CD8-positive, alpha-beta memory T cell (primary cell): ENCODE measurements at regions not wholly inside any gene's neighbourhood (a gene's known extent, or its start where the extent isn't known, plus 50 kb on each side); places are given as distances from the start of the nearest gene placed in this dataset.

Experiments
- CTCF ChIA-PET: fragments of 350-600 bp; sonication (Branson Sonifier 250); formaldehyde crosslinking; loops from one replicate; lab custom pipeline; 2021; ENCODE audit warnings: antibody characterized with exemption; lab: Charles Lee
- POLR2A ChIA-PET: fragments of 350-600 bp; sonication (Branson Sonifier 250); formaldehyde crosslinking; loops from one replicate; lab custom pipeline; 2021; ENCODE audit warnings: antibody characterized with exemption; lab: Charles Lee
- DNase-seq, 5 donors: peaks; one replicate each; pipeline versions ENCODE4 v3.0.0 to v3.0.0-alpha.2; 2020 to 2022; ENCODE audit warnings: mixed read lengths in 1 of 5
- H3K27ac ChIP-seq: one replicate; pipeline ENCODE4 v1.7.0; 2013; ENCODE audit warnings: low read depth, mild to moderate bottlenecking, low read length, moderate library complexity
- H3K27me3 ChIP-seq: 2 replicates; pipeline ENCODE4 v1.7.0; 2013; ENCODE audit warnings: low read length, mild to moderate bottlenecking; ENCODE audit not compliant: insufficient read depth, poor library complexity, severe bottlenecking
- H3K36me3 ChIP-seq: 2 replicates; pipeline ENCODE4 v1.7.0; 2013; ENCODE audit warnings: mild to moderate bottlenecking, low read length, moderate library complexity; ENCODE audit not compliant: insufficient read depth
- H3K4me1 ChIP-seq: 2 replicates; pipeline ENCODE4 v1.7.0; 2013; ENCODE audit warnings: mild to moderate bottlenecking, low read length, moderate library complexity; ENCODE audit not compliant: insufficient read depth
- H3K4me3 ChIP-seq: 2 replicates; pipeline ENCODE4 v1.7.0; 2013; ENCODE audit warnings: mild to moderate bottlenecking, low read length
- H3K9me3 ChIP-seq: 2 replicates; pipeline ENCODE4 v1.7.0; 2013; ENCODE audit warnings: mild to moderate bottlenecking, low read length
- H3K27ac Mint-ChIP-seq, 8 donors: one replicate each; pipeline ENCODE4 v1.8.0; 2020 to 2021; ENCODE audit warnings: mixed read lengths in 8 of 8, mild to moderate bottlenecking in 6 of 8, inconsistent platforms in 3 of 8, moderate library complexity in 3 of 8
- H3K27me3 Mint-ChIP-seq, 2 donors: one replicate each; pipeline ENCODE4 v1.8.0; 2020 to 2021; ENCODE audit warnings: mixed read lengths in 2 of 2, mild to moderate bottlenecking in 1 of 2, moderate library complexity in 1 of 2
- H3K36me3 Mint-ChIP-seq, 3 donors: one replicate each; pipeline ENCODE4 v1.8.0; 2020 to 2021; ENCODE audit warnings: mixed read lengths in 3 of 3, inconsistent platforms in 1 of 3, mild to moderate bottlenecking in 1 of 3
- H3K4me1 Mint-ChIP-seq, 3 donors: one replicate each; pipeline ENCODE4 v1.8.0; 2020 to 2021; ENCODE audit warnings: mixed read lengths in 3 of 3, inconsistent platforms in 1 of 3, mild to moderate bottlenecking in 1 of 3
- H3K4me3 Mint-ChIP-seq, 7 donors: one replicate each; pipeline ENCODE4 v1.8.0; 2020 to 2021; ENCODE audit warnings: mixed read lengths in 7 of 7, mild to moderate bottlenecking in 6 of 7, moderate library complexity in 4 of 7, inconsistent platforms in 2 of 7
- H3K9me3 Mint-ChIP-seq, 5 donors: one replicate each; pipeline ENCODE4 v1.8.0; 2020 to 2022; ENCODE audit warnings: mixed read lengths in 5 of 5, mild to moderate bottlenecking in 3 of 5, moderate library complexity in 2 of 5, inconsistent platforms in 1 of 5

- H3K27me3 ChIP-seq = no peaks in the 10 kb centered on the region
- DNase-seq = no peak
- ChIA-PET CTCF (no interaction called here), POLR2A (no interaction called here)
- Mint-ChIP-seq H3K27me3 (no peaks in the 10 kb centered on the region), H3K27ac (no peak overlapping the region), H3K4me3 (no peak overlapping the region), H3K9me3 (peaks cover 6 to 33% (median 17%) of the 10 kb centered on the region in 5 donors), H3K36me3 (no peaks in the 10 kb centered on the region), H3K4me1 (no peaks in the 10 kb centered on the region)
- H3K4me1 ChIP-seq = no peaks in the 10 kb centered on the region
- no peak overlapping the region for H3K4me3 ChIP-seq
- H3K36me3 ChIP-seq = no peaks in the 10 kb centered on the region
- H3K9me3 ChIP-seq = no peaks in the 10 kb centered on the region
- no peak overlapping the region for H3K27ac ChIP-seq
These were observed 1435.7 kb downstream of the LRRC4C start for GRCh38 chr11:40023724-40024123.

GRCh38 chr11:40010011-40010410 lies 1449.4 kb downstream of the LRRC4C start:
- Mint-ChIP-seq H3K9me3 (peaks cover 4 to 24% (median 12%) of the 10 kb centered on the region in 5 donors), H3K4me3 (no peak overlapping the region), H3K4me1 (no peaks in the 10 kb centered on the region), H3K36me3 (no peaks in the 10 kb centered on the region), H3K27ac (no peak overlapping the region), H3K27me3 (peaks cover 0 to 3% of the 10 kb centered on the region in 2 donors)
- ChIA-PET CTCF (no interaction called here), POLR2A (no interaction called here)
- no peak for DNase-seq
- Histone ChIP-seq H3K36me3 (no peaks in the 10 kb centered on the region), H3K27me3 (no peaks in the 10 kb centered on the region), H3K4me1 (no peaks in the 10 kb centered on the region), H3K27ac (no peak overlapping the region), H3K9me3 (peaks cover 3% of the 10 kb centered on the region), H3K4me3 (no peak overlapping the region)

GRCh38 chr11:39992551-39992950 lies 1466.9 kb downstream of the LRRC4C start:
- Histone ChIP-seq H3K27me3 (no peaks in the 10 kb centered on the region), H3K9me3 (no peaks in the 10 kb centered on the region), H3K36me3 (no peaks in the 10 kb centered on the region), H3K4me3 (no peak overlapping the region), H3K27ac (no peak overlapping the region), H3K4me1 (no peaks in the 10 kb centered on the region)
- no peak overlapping the region for H3K27ac Mint-ChIP-seq
- H3K36me3 Mint-ChIP-seq = no peaks in the 10 kb centered on the region
- CTCF ChIA-PET = no interaction called here
- POLR2A ChIA-PET = no interaction called here
- H3K4me1 Mint-ChIP-seq = no peaks in the 10 kb centered on the region
- no peak for DNase-seq
- H3K4me3 Mint-ChIP-seq = no peak overlapping the region
- H3K9me3 Mint-ChIP-seq = peaks cover 7 to 33% (median 27%) of the 10 kb centered on the region in 5 donors
- no peaks in the 10 kb centered on the region for H3K27me3 Mint-ChIP-seq

GRCh38 chr11:39990421-39990831 lies 1469.0 kb downstream of the LRRC4C start:
- H3K36me3 Mint-ChIP-seq = no peaks in the 10 kb centered on the region
- H3K27me3 ChIP-seq = no peaks in the 10 kb centered on the region
- H3K4me3 ChIP-seq = no peak overlapping the region
- no peak overlapping the region for H3K27ac Mint-ChIP-seq
- no peaks in the 10 kb centered on the region for H3K9me3 ChIP-seq
- no peak overlapping the region for H3K4me3 Mint-ChIP-seq
- ChIA-PET POLR2A (no interaction called here), CTCF (no interaction called here)
- no peaks in the 10 kb centered on the region for H3K4me1 ChIP-seq
- H3K4me1 Mint-ChIP-seq = no peaks in the 10 kb centered on the region
- H3K9me3 Mint-ChIP-seq = peaks cover 3 to 34% (median 34%) of the 10 kb centered on the region in 5 donors
- no peak for DNase-seq
- no peaks in the 10 kb centered on the region for H3K36me3 ChIP-seq
- H3K27ac ChIP-seq = no peak overlapping the region
- no peaks in the 10 kb centered on the region for H3K27me3 Mint-ChIP-seq

GRCh38 chr11:39975091-39975490 lies 1484.4 kb downstream of the LRRC4C start:
- Mint-ChIP-seq H3K36me3 (no peaks in the 10 kb centered on the region), H3K27me3 (no peaks in the 10 kb centered on the region), H3K4me3 (no peak overlapping the region), H3K4me1 (no peaks in the 10 kb centered on the region), H3K9me3 (peaks cover 1 to 22% (median 3%) of the 10 kb centered on the region in 5 donors), H3K27ac (no peak overlapping the region)
- no peak overlapping the region for H3K4me3 ChIP-seq
- H3K9me3 ChIP-seq = no peaks in the 10 kb centered on the region
- H3K27me3 ChIP-seq = no peaks in the 10 kb centered on the region
- no peak for DNase-seq
- ChIA-PET CTCF (no interaction called here), POLR2A (no interaction called here)
- no peak overlapping the region for H3K27ac ChIP-seq
- no peaks in the 10 kb centered on the region for H3K36me3 ChIP-seq
- H3K4me1 ChIP-seq = no peaks in the 10 kb centered on the region

- POLR2A ChIA-PET = no interaction called here
- Histone ChIP-seq H3K36me3 (no peaks in the 10 kb centered on the region), H3K27ac (no peak overlapping the region), H3K27me3 (no peaks in the 10 kb centered on the region), H3K4me3 (no peak overlapping the region), H3K4me1 (no peaks in the 10 kb centered on the region), H3K9me3 (no peaks in the 10 kb centered on the region)
- H3K27me3 Mint-ChIP-seq = no peaks in the 10 kb centered on the region
- no peak overlapping the region for H3K4me3 Mint-ChIP-seq
- H3K27ac Mint-ChIP-seq = no peak overlapping the region
- no peaks in the 10 kb centered on the region for H3K4me1 Mint-ChIP-seq
- no peak for DNase-seq
- no peaks in the 10 kb centered on the region for H3K36me3 Mint-ChIP-seq
- peaks cover 1 to 20% (median 7%) of the 10 kb centered on the region in 5 donors for H3K9me3 Mint-ChIP-seq
- CTCF ChIA-PET = no interaction called here
These were observed 1487.0 kb downstream of the LRRC4C start for GRCh38 chr11:39972461-39972860.

GRCh38 chr11:39971938-39972337 lies 1487.5 kb downstream of the LRRC4C start:
- Histone ChIP-seq H3K9me3 (no peaks in the 10 kb centered on the region), H3K4me1 (no peaks in the 10 kb centered on the region), H3K27ac (no peak overlapping the region), H3K4me3 (no peak overlapping the region), H3K27me3 (no peaks in the 10 kb centered on the region), H3K36me3 (no peaks in the 10 kb centered on the region)
- H3K27me3 Mint-ChIP-seq = no peaks in the 10 kb centered on the region
- no peaks in the 10 kb centered on the region for H3K36me3 Mint-ChIP-seq
- no peak overlapping the region for H3K27ac Mint-ChIP-seq
- ChIA-PET CTCF (no interaction called here), POLR2A (no interaction called here)
- no peaks in the 10 kb centered on the region for H3K4me1 Mint-ChIP-seq
- DNase-seq = no peak
- no peak overlapping the region for H3K4me3 Mint-ChIP-seq
- H3K9me3 Mint-ChIP-seq = peaks cover 3 to 22% (median 7%) of the 10 kb centered on the region in 5 donors

- no peak overlapping the region for H3K27ac Mint-ChIP-seq
- no peaks in the 10 kb centered on the region for H3K27me3 Mint-ChIP-seq
- H3K4me1 ChIP-seq = no peaks in the 10 kb centered on the region
- POLR2A ChIA-PET = no interaction called here
- no peaks in the 10 kb centered on the region for H3K4me1 Mint-ChIP-seq
- H3K9me3 ChIP-seq = no peaks in the 10 kb centered on the region
- CTCF ChIA-PET = no interaction called here
- H3K36me3 Mint-ChIP-seq = no peaks in the 10 kb centered on the region
- peaks cover 1 to 21% (median 8%) of the 10 kb centered on the region in 5 donors for H3K9me3 Mint-ChIP-seq
- no peak overlapping the region for H3K4me3 ChIP-seq
- no peak for DNase-seq
- no peaks in the 10 kb centered on the region for H3K36me3 ChIP-seq
- no peak overlapping the region for H3K4me3 Mint-ChIP-seq
- H3K27me3 ChIP-seq = no peaks in the 10 kb centered on the region
- H3K27ac ChIP-seq = no peak overlapping the region
These were observed 1491.4 kb downstream of the LRRC4C start for GRCh38 chr11:39968071-39968470.

- CTCF ChIA-PET = no interaction called here
- no peaks in the 10 kb centered on the region for H3K4me1 Mint-ChIP-seq
- H3K27me3 ChIP-seq = no peaks in the 10 kb centered on the region
- no peaks in the 10 kb centered on the region for H3K4me1 ChIP-seq
- peaks cover 1 to 21% (median 11%) of the 10 kb centered on the region in 5 donors for H3K9me3 Mint-ChIP-seq
- POLR2A ChIA-PET = no interaction called here
- no peak overlapping the region for H3K4me3 ChIP-seq
- H3K36me3 ChIP-seq = no peaks in the 10 kb centered on the region
- H3K36me3 Mint-ChIP-seq = no peaks in the 10 kb centered on the region
- H3K9me3 ChIP-seq = no peaks in the 10 kb centered on the region
- H3K27me3 Mint-ChIP-seq = no peaks in the 10 kb centered on the region
- H3K27ac Mint-ChIP-seq = no peak overlapping the region
- DNase-seq = no peak
- H3K4me3 Mint-ChIP-seq = no peak overlapping the region
- H3K27ac ChIP-seq = no peak overlapping the region
These were observed 1493.8 kb downstream of the LRRC4C start for GRCh38 chr11:39965701-39966100.
